ENCODE measurements at regions not wholly inside any gene's neighbourhood (a gene's known extent, or its start where the extent isn't known, plus 50 kb on each side); places are given as distances from the start of the nearest gene placed in this dataset.

DNA sequence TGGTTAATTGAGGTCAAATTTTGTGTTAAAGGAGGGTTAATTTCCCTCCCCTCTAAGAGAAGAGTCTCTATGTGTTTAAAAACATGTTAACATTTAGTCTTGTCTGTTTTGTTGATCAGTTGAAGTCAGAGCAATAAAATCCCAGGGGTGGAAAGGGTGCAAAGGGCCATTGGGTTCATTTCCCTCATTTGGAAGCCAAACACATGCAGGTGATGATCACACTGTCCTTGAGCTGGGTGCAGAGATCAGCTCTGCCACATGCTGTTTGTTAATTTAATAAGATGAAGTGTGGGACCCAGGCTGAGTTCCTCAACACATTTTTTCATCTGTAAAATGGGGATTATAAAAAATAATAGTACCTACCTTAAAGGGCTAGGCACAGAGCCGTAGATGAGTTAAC is 260.9 kb downstream of the LPIN1 start:
- TF ChIP-seq POLR2A (IDR thresholded peaks at IDR 0.05) = no peak
- TF ChIP-seq, protein P1, sequence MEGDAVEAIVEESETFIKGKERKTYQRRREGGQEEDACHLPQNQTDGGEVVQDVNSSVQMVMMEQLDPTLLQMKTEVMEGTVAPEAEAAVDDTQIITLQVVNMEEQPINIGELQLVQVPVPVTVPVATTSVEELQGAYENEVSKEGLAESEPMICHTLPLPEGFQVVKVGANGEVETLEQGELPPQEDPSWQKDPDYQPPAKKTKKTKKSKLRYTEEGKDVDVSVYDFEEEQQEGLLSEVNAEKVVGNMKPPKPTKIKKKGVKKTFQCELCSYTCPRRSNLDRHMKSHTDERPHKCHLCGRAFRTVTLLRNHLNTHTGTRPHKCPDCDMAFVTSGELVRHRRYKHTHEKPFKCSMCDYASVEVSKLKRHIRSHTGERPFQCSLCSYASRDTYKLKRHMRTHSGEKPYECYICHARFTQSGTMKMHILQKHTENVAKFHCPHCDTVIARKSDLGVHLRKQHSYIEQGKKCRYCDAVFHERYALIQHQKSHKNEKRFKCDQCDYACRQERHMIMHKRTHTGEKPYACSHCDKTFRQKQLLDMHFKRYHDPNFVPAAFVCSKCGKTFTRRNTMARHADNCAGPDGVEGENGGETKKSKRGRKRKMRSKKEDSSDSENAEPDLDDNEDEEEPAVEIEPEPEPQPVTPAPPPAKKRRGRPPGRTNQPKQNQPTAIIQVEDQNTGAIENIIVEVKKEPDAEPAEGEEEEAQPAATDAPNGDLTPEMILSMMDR (IDR thresholded peaks at IDR 0.05) = no peak
- no peak for TF ChIP-seq POLR2AphosphoS5 (IDR thresholded peaks at IDR 0.05)
- TF ChIP-seq EP300 (IDR thresholded peaks at IDR 0.05) = no peak

Data from suprapubic skin (tissue), 4 donors.